H9 (cell line): ENCODE measurements at regions not wholly inside any gene's neighbourhood (a gene's known extent, or its start where the extent isn't known, plus 50 kb on each side); places are given as distances from the start of the nearest gene placed in this dataset.

Experiments
- DNase-seq: peaks from one replicate; pipeline ENCODE4 v3.0.0-alpha.2; 2017
- H2AFZ ChIP-seq: one replicate; pipeline ENCODE4 v1.6.1; 2013; ENCODE audit warnings: mild to moderate bottlenecking, low read length, control low read depth, moderate library complexity
- H2AK5ac ChIP-seq: 2 replicates; pipeline ENCODE4 v1.6.1; 2013; ENCODE audit warnings: low read length, control low read depth, mixed read lengths; ENCODE audit not compliant: insufficient read length
- H2BK120ac ChIP-seq: one replicate; pipeline ENCODE4 v1.6.1; 2013; ENCODE audit warnings: low read depth, mild to moderate bottlenecking, low read length, control low read depth, inconsistent platforms; ENCODE audit not compliant: poor library complexity, severe bottlenecking
- H2BK12ac ChIP-seq: 2 replicates; pipeline ENCODE4 v1.6.1; 2013; ENCODE audit warnings: low read length, control low read depth, mixed read lengths, low read depth; ENCODE audit not compliant: insufficient read length
- H2BK15ac ChIP-seq: 2 replicates; pipeline ENCODE4 v1.6.1; 2013; ENCODE audit warnings: low read depth, low read length, control low read depth
- H2BK20ac ChIP-seq: one replicate; pipeline ENCODE4 v1.6.1; 2013; ENCODE audit warnings: low read depth, mild to moderate bottlenecking, low read length, control low read depth, inconsistent platforms; ENCODE audit not compliant: poor library complexity, severe bottlenecking
- H2BK5ac ChIP-seq: 2 replicates; pipeline ENCODE4 v1.6.1; 2013; ENCODE audit warnings: low read length, control low read depth, mixed read lengths; ENCODE audit not compliant: insufficient read length
- H3K14ac ChIP-seq: 2 replicates; pipeline ENCODE4 v1.6.1; 2013; ENCODE audit warnings: low read length, control low read depth; ENCODE audit not compliant: insufficient read depth
- H3K18ac ChIP-seq: 2 replicates; pipeline ENCODE4 v1.6.1; 2013; ENCODE audit warnings: low read depth, mild to moderate bottlenecking, mixed read lengths, low read length, control low read depth; ENCODE audit not compliant: insufficient read length
- H3K23ac ChIP-seq: 2 replicates; pipeline ENCODE4 v1.6.1; 2013; ENCODE audit warnings: low read length, control low read depth, mixed read lengths, low read depth; ENCODE audit not compliant: insufficient read length
- H3K23me2 ChIP-seq: 2 replicates; pipeline ENCODE4 v1.6.1; 2013; ENCODE audit warnings: low read depth, mild to moderate bottlenecking, mixed read lengths, low read length, control low read depth; ENCODE audit not compliant: insufficient read length, poor library complexity, severe bottlenecking
- H3K27ac ChIP-seq: 2 replicates; pipeline ENCODE4 v1.5.1; 2013; ENCODE audit warnings: low read length, control low read depth, mixed read lengths, low read depth; ENCODE audit not compliant: insufficient read length
- H3K27me3 ChIP-seq: 2 replicates; pipeline ENCODE4 v1.6.1; 2013; ENCODE audit warnings: low read length, control low read depth, inconsistent platforms; ENCODE audit not compliant: insufficient read depth
- H3K4ac ChIP-seq: 2 replicates; pipeline ENCODE4 v1.6.1; 2013; ENCODE audit warnings: low read depth, mild to moderate bottlenecking, control low read depth, inconsistent platforms, low read length, moderate library complexity
- H3K4me1 ChIP-seq: 2 replicates; pipeline ENCODE4 v1.6.1; 2013; ENCODE audit warnings: low read length, control low read depth, inconsistent platforms; ENCODE audit not compliant: insufficient read depth
- H3K4me2 ChIP-seq: 2 replicates; pipeline ENCODE4 v1.6.1; 2013; ENCODE audit warnings: low read length, control low read depth, mixed read lengths; ENCODE audit not compliant: insufficient read length, insufficient read depth
- H3K56ac ChIP-seq: 2 replicates; pipeline ENCODE4 v1.6.1; 2013; ENCODE audit warnings: low read depth, mild to moderate bottlenecking, mixed read lengths, low read length, control low read depth; ENCODE audit not compliant: insufficient read length
- H3K79me1 ChIP-seq: 2 replicates; pipeline ENCODE4 v1.6.1; 2013; ENCODE audit warnings: low read depth, mild to moderate bottlenecking, moderate library complexity, low read length, control low read depth, inconsistent platforms; ENCODE audit not compliant: insufficient read depth, poor library complexity, severe bottlenecking
- H3K79me2 ChIP-seq: 2 replicates; pipeline ENCODE4 v1.6.1; 2013; ENCODE audit warnings: low read length, control low read depth, inconsistent platforms; ENCODE audit not compliant: insufficient read depth
- H3K9ac ChIP-seq: 2 replicates; pipeline ENCODE4 v1.6.1; 2013; ENCODE audit warnings: low read length, control low read depth, mixed read lengths; ENCODE audit not compliant: insufficient read length; ENCODE audit errors: extremely low read depth
- H3K9me3 ChIP-seq: one replicate; pipeline ENCODE4 v1.6.1; 2013; ENCODE audit warnings: low read depth, low read length, inconsistent platforms; ENCODE audit not compliant: control insufficient read depth
- H3T11ph ChIP-seq: one replicate; pipeline ENCODE4 v1.6.1; 2013; ENCODE audit warnings: mild to moderate bottlenecking, low read length, control low read depth, inconsistent platforms
- H4K20me1 ChIP-seq: one replicate; pipeline ENCODE4 v1.6.1; 2013; ENCODE audit not compliant: control insufficient read depth, insufficient read length, insufficient read depth
- H4K5ac ChIP-seq: 2 replicates; pipeline ENCODE4 v1.6.1; 2013; ENCODE audit warnings: low read depth, mild to moderate bottlenecking, mixed read lengths, low read length, control low read depth; ENCODE audit not compliant: insufficient read length
- H4K8ac ChIP-seq: replicated peaks from 2 replicates; pipeline ENCODE4 v1.6.1; 2013; ENCODE audit warnings: low read length, control low read depth, mixed read lengths, low read depth; ENCODE audit not compliant: insufficient read length
- H4K91ac ChIP-seq: 2 replicates; pipeline ENCODE4 v1.6.1; 2013; ENCODE audit warnings: low read depth, mild to moderate bottlenecking, moderate library complexity, mixed read lengths, low read length, control low read depth; ENCODE audit not compliant: insufficient read length
- H3K27ac Mint-ChIP-seq, 3 experiments: 2 replicates in 2 of 3; 3 replicates in 1 of 3; pipeline ENCODE4 v1.8.0; 2020 to 2021; ENCODE audit warnings: mixed read lengths in 3 of 3, mild to moderate bottlenecking in 1 of 3, moderate library complexity in 1 of 3
- H3K27me3 Mint-ChIP-seq: 2 replicates; pipeline ENCODE4 v1.8.0; 2021; ENCODE audit warnings: low read depth, mild to moderate bottlenecking, moderate library complexity, mixed read lengths
- H3K36me3 Mint-ChIP-seq, 3 experiments: 2 replicates in 2 of 3; 3 replicates in 1 of 3; pipeline ENCODE4 v1.8.0; 2020 to 2021; ENCODE audit warnings: low read depth in 3 of 3, mixed read lengths in 3 of 3; ENCODE audit not compliant: insufficient read depth in 1 of 3
- H3K4me1 Mint-ChIP-seq, 2 experiments: 2 replicates each; pipeline ENCODE4 v1.8.0; 2020; ENCODE audit warnings: mixed read lengths in 2 of 2
- H3K4me3 Mint-ChIP-seq, 2 experiments: 2 replicates in 1 of 2; 3 replicates in 1 of 2; pipeline ENCODE4 v1.8.0; 2020 to 2021; ENCODE audit warnings: mild to moderate bottlenecking in 2 of 2, mixed read lengths in 2 of 2, moderate library complexity in 1 of 2
- H3K9me3 Mint-ChIP-seq, 2 experiments: 2 replicates in 1 of 2; 3 replicates in 1 of 2; pipeline ENCODE4 v1.8.0; 2020; ENCODE audit warnings: mild to moderate bottlenecking in 2 of 2, mixed read lengths in 2 of 2, moderate library complexity in 1 of 2
- CTCF ChIP-seq: fragments of 200-600 bp; sonication (generic); conservative IDR thresholded peaks from 3 replicates; pipeline ENCODE4 v1.8.0; 2021; ENCODE audit warnings: antibody characterized with exemption, mild to moderate bottlenecking
- WGBS: extraction: QIAGEN DNeasy Blood & Tissue Kit; methylation state at CpG from one replicate; pipeline ENCODE4 v1.1.7; 2013; ENCODE audit warnings: missing lambda C conversion rate, low lambda C conversion rate, mixed read lengths; ENCODE audit not compliant: insufficient read length; ENCODE audit errors: extremely low coverage; 5-methylcytosine and 5-hydroxymethylcytosine counted together

DNA sequence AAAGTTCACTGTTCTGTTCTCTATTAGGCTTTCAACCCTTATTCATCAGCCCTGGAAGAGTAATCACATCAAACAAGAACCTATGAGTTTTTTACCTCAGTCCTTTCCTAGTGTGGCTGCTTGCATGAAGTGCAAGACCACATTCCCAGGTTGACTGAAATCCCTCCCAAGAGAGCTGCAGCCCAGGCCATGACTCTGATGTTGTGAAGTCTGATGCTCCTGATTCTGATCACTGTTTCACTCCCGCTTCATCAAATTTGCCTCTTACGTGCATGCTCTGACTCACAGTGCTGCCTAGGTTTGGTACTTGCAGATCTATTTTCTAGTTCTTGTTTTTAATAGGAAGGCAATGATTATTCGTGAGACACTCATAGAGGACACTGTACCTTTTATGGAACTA lies 58.2 kb upstream of the DSEL start:
- peaks cover under 1 to 6% of the 10 kb centered on the region in 2 experiments; a peak in 1 of 4 replicates for H3K4me1 Mint-ChIP-seq
- Histone ChIP-seq H3K23me2 (no peaks in the 10 kb centered on the region), H2AFZ (no peak overlapping the region), H2BK120ac (no peak overlapping the region), H2BK12ac (no peak overlapping the region), H3K23ac (no peak overlapping the region), H2AK5ac (no peak overlapping the region), H3K18ac (no peak overlapping the region), H3K4ac (no peak overlapping the region), H3K79me1 (no peaks in the 10 kb centered on the region), H3K4me2 (no peak overlapping the region), H3K4me1 (peaks cover 5% of the 10 kb centered on the region; the same call in 1 of the 2 replicates), H3K9me3 (no peaks in the 10 kb centered on the region), H3K27me3 (no peaks in the 10 kb centered on the region), H3K27ac (no peak overlapping the region), H4K20me1 (no peaks in the 10 kb centered on the region), H4K8ac (no peak overlapping the region), H3K9ac (no peak overlapping the region), H4K5ac (no peak overlapping the region), H3K14ac (no peak overlapping the region), H2BK15ac (no peak overlapping the region), H2BK20ac (no peak overlapping the region), H3K79me2 (no peaks in the 10 kb centered on the region), H2BK5ac (no peak overlapping the region), H3T11ph (no peak overlapping the region), H4K91ac (no peak overlapping the region), H3K56ac (no peak overlapping the region)
- H3K27ac Mint-ChIP-seq, result no peak overlapping the region
- H3K36me3 Mint-ChIP-seq, result no peaks in the 10 kb centered on the region
- no peak for DNase-seq
- H3K4me3 Mint-ChIP-seq, result no peak overlapping the region
- no peaks in the 10 kb centered on the region; a peak in 1 of 5 replicates for H3K9me3 Mint-ChIP-seq
- WGBS, result no CpG with 5 or more reads among the region's 3 CpGs
- TF ChIP-seq CTCF, result no peak
- no peaks in the 10 kb centered on the region for H3K27me3 Mint-ChIP-seq
